Mesenteric fat pad (tissue), 1 donor: ENCODE measurements at regions not wholly inside any gene's neighbourhood (a gene's known extent, or its start where the extent isn't known, plus 50 kb on each side); places are given as distances from the start of the nearest gene placed in this dataset.
"Not testable (repeated sequence)": the region's sequence is repeated elsewhere in the genome, so short reads cannot be mapped to it uniquely, and the experiment has no call there.

Experiments used
- DNase-seq: peaks from one replicate; pipeline ENCODE4 v3.0.0-alpha.2; 2020; ENCODE audit warnings: low spot score
- donor health status: DM: yes; HTN: yes; CAD: no.

DNA sequence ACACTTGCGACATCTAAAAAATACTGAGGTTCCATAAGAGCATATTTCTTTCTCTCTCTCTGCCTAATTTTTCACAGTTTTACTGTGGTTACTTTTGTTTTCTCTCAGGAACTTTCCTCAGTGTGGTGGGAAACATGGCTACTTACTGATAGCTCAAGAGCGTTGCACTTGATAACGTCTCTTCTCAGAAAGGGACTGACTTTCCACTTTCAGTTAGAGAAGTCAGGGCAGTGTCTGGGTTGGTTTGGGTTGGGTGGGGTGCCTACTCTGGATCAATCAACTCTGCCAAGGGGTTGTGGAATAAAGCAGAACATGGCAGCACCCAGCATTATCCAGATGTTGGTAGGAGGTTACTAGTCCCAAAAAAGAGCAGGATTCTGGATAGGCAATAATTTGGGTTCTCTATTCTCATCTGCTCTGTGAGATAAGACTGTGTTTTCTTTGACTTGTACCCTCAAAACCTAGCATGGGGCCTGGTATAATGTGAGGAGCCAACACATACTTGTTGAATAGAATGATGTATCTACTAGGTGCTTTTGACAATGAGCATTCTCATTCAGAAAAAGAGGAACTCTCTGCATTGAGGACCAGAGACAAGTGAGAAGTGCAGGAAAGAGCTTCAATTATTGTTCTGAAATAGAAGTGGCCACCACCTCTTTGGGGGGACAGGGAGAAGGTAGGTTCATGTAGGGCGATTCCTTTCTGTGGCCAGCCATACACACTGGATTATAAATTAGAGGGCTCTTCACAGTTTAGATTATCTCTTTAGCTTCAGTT lies 315.7 kb downstream of the REEP3 start:
- no peak for DNase-seq

DNA sequence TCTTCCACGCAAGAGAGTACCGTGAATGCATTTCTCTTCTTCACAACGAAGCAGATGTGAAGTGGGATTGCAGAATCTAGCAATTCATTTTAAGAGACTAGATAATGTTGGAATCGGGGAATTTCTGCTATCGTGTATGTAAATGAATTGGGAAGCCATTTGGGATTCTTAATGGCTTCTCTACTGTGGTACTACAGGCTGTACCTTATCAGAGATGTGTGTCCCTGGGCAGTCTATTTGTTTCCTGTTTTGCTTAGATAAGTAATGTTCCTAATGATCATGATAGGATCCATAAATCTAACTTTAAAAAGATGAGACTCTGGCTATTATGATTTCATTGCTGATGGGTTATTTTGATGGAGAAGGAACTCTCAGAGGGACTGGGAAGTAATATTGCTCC lies 320.6 kb downstream of the REEP3 start:
- DNase-seq = no peak

DNA sequence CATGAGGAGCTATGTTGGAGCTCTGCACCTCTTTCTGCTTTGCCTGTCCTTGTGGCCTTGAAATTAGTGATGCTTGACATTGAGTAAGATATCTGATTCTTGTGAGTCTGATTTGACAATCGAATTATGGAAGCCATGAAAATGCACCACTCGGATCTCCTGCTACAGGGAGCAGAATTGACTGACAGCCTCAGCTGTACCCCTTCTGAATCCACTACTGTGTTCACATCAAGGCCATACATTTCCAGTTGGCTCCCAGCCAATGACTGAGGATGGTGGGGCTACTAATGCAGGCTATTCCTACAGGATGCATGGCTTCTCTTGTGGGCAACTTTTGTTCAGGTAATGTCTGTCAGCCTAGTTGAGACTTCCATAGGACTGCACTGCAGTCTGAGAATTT lies 321.9 kb downstream of the REEP3 start:
- no peak for DNase-seq

DNA sequence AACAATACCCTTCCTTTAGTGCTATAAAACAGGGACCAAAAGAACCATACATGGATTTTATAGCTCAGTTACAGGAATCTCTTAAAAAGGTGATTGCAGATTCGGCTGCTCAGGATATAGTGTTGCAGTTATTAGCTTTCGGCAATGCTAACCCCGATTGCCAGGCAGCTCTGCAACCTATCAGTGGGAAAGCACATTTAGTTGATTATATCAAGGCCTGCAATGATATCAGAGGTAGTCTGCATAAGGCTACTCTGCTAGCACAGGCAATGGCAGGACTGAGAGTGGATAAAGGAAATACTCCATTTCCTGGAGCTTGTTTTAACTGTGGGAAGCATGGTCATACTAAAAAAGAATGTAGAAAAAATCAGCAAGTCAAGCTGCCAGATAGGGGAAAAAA lies 327.7 kb downstream of the REEP3 start:
- DNase-seq = not testable (repeated sequence)

DNA sequence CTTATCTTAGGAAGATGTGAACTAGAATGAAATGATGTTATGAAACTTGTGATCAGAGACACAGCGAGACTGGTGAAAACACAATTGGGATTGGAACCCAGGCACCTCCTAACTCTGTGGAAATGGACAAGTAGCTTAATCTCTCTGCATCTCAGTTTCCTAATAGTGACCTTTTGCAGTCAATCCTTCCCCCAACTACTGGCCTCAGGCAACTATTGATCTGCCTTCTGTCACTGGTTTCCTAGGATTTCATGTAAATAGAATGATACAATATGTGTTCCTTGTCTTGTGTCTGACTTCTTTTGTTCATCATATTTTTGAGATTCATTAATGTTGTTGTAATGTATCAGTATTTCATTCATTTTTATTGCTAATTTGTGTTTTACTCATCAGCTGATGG lies 341.7 kb downstream of the REEP3 start:
- DNase-seq = no peak

DNA sequence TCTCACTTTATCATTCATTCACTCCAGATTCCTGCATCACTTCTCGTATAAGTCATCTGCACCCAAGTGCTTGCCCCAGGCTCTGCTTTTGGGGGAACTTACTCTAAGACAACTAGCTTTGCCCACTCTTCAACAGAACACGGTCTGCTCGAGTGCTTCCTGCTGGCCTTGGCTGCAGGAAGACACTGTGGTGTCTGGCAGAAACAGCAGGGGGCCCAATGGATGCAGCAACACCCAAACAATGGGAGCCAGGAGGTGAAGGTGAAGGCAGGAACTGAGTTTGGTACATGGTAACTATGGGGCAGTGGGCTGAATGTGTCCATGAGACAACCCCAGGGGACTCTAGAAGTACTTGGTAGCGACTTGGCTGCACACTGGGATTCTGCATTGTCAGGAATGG lies 344.0 kb downstream of the REEP3 start:
- no peak for DNase-seq

DNA sequence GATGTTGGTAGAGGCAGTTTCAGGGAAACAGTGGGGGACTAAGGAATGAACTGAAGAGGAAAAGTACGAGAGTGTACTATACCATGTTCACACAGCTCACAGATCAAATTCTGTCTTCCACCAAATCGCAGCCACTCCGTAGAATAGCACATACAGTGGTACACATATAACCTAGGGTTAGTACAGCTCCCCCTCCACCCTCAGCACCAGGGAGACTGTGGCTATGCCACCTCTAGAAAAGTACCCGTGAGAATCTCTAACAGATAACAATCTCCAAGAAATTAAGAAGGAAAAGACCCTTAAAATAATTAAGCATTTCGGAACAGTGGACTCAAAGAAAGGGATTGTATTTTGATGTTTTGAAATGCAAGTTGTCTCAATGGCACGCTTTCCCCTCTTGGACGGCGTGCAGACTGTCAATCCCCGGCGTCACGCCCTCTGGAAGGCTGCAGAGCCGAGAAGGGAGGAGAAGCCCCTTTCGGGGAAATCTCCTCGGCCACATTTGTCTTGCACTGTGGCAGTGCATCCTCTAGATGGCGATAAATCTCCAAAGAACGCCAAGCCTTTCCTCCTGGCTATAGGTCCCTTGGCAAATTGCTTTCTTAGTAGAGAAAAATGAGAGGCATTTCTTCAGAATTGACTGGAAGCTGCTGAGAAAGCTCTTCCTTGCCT lies 345.0 kb downstream of the REEP3 start:
- DNase-seq = no peak

DNA sequence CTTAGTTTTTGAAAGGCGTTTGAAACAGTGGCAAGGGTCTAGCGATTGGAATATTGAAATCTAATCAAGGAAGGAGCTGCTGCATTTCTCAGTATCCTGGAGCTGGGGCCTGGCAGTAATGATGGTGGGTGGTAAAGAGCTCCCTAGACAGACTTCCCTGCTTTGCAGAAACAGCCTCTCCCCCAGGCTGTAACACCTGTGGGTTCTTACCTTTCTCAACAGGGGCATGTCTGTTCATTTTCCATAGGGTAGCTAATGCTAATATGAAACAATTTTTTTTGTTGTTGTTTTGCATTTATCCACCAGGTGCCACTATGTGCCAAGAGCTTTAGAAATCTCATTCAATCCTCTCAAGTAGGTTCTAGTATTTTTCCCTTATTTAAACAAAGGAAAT lies 345.5 kb downstream of the REEP3 start:
- no peak for DNase-seq

DNA sequence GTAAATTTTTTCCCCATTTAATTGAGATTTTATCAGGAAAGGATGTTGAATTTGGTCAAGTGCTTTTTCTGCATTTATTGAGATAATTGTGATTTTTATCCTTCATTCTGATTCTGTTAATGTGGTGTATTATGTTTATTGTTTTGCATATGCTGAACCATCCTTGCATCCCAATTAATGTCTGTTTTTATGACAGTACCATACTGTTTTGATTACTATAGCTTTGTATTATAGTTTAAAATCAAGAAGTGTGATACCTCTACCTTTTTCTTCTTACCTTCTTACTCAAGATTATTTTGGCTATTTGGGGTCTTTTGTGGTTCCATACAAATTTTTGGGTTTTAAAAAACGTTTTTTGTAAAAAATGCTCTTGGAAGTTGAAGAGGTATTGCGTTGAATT lies 357.2 kb downstream of the REEP3 start:
- DNase-seq = no peak

DNA sequence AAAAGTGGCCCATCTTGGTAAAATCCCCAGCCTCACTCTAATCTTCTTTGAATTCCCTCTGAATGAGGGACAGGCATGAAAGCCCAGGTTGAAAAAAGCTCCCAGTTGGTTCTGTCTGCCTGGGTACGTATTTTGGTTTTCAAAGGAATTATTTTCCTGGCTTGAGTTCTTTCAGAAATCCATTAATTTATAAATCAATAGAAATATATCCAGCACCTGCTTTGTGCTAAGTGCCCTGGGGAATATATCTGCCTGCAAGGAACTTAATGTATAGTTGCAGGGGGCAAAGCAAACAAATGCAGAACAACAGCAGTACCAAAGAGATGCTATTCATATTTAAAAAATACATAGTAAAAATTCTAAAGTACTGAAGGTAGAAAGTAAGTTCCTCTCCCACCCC lies 362.7 kb downstream of the REEP3 start:
- no peak for DNase-seq

DNA sequence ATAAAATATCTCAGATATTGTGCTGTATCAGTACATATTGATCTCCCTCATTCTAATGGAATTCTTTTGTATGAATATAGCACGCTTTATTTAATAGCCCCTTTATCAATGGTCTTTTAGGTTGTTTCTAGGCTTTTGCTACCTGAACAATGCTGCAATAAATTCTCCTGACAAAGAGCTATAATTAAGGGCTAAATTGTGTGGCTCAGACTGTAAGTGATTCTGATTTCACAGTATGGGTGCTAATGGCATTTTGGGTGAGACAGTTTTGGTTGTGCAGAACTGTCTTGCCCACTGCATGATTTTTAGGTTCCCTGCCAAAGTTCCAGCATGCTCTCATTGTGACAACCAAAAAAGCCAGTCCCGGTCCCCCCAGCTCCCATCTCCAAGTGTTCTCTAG lies 363.2 kb downstream of the REEP3 start:
- DNase-seq = no peak

DNA sequence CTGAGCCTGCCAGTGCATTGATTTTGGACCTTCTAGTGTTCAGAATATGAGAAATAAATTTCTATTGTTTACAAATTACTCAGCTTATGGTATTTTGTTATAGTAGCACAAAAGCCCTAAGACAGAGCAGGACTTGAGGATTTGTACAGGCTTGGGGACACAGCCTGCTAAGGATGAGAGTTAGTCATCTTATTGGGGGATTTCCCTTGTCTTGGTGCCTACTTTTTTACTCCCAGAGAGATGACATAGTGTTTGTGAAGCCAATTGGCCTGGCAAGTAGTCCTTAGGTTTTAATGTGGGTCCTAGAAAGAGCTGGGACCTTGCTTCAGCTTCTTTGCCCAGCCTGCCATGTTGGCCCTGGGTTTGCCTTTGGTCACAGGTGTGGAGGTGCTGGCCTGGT lies 364.0 kb downstream of the REEP3 start:
- DNase-seq = no peak

DNA sequence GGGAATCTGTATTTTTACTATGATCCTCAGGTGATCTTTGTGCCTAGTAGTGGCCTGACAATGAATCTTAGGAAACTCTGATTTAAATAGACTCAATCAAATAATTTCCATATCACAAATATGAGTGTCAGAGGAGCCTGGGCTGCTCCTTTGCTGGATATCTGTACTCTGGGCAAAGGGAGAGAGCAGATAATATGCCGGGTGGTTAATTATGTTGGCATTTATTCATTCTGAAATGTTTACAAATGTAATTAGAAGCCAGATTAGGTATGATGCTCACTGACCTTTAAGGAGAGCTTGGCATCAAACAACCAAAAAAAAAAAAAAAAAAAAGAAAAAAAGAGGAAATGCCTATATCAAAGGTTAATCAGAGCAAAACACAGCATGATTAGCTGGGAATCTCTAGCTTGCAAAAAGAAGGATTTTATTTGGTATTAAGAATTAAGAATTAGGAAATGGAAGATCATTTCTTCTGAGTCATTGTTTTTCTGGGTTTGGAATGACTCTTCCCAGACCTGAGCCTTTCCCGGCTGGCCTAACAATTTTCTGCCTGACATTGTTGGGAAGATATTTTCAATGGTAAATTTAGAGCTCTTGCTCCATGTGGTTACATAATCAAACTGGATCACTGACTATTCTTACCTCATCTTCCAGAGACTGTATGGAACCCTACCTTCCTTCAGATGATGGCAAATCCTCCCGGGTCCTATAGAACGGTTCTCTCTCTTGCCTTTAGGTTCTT lies 365.3 kb downstream of the REEP3 start:
- DNase-seq = no peak

DNA sequence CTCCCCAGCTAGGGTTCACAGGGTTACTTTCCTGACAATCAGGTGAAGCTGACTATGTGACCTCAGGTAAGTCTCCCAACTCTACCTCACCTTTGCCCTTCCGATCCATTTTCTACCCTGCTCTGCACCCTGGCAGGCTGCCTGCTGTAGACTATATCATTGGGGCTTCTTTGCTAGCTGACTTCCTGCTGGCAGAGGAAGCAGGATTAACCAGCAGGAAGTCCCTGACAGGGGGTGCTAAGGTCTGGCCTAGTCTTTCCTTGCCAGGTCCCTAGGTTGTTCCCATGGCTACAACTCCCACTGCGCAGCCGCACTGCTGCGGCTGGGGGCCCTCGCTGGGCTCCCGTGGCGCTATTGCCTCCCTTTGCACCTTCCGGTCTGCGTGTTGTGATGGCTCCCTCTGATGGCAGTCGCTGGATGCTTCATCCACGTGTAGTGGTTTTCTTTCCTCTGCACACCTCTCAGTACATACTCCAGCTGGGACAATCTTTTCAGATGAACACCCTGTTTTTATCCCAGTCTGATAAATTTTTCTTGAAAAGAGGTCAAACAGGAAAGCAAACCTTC lies 365.9 kb downstream of the REEP3 start:
- no peak for DNase-seq

DNA sequence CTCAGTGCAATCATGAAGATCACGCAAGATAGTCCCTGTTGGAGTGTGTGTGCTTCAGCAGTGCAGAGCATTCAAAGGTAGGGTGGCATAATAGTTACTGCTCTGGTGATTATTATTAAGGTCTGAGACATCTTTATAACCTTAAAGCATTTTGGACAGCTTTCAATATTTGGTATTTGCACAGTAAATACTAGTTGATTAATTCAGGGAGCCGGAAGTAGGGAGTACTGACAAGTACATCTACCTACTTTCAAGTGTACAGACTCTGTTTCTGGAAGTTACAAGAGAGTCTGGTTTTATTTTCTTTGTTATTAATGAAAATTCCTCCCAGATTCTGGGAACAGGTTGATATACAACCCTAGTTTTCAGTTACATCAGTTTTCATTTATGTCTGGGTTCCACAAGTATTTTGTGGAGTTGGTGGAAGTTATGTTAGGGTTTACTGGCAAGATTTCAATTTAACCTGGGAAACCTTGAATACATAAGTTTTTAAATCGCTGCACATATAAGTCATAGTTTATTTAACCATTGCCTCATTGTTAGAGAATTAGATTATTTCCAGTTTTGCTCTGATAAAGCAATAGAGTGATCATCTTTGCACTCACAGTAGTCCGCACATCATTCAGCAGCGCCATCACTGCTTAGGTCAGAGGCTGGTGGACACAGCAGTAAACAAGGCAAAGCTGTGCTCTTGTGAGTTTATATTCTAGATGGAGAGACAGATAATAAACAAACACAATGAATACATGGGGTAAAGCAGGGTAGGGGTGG lies 366.6 kb downstream of the REEP3 start:
- DNase-seq = no peak

DNA sequence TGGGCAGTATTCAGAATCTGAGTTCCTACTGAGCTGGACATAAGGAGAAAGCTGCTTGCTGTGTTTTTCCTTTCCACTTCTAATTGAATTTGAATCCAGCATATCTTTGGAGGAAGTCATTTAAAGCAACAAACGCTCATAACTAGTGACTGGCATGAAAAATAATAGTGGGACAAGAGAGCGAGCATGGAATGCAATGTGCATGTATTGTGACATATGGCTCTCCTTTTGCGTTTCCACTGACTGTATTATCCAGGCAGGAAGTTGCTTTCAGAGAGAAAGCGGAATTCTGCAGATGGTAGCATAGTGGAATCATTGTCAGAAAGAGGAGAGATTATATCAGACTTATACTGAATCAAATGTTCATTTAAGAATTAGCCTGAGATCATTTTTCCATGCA lies 368.6 kb downstream of the REEP3 start:
- no peak for DNase-seq

DNA sequence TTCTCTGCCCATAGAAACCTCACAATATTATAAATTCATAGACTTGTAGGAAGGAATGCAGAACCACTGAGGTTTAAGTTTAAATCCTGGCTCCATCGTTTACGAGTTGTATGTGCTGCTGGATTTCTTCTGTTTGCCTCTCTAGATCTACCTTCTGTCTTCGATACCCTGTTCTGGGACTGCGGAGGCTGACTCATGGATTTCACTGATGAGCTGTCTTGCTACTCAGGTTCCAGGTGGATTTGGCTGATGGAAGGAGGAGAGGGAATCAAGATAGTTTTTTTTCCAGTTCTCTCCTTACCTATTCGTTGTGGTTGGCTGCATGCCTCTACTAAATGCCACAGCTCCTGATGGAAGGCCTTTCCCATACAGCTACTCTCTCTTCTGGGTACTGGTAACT lies 375.8 kb downstream of the REEP3 start:
- DNase-seq = no peak

DNA sequence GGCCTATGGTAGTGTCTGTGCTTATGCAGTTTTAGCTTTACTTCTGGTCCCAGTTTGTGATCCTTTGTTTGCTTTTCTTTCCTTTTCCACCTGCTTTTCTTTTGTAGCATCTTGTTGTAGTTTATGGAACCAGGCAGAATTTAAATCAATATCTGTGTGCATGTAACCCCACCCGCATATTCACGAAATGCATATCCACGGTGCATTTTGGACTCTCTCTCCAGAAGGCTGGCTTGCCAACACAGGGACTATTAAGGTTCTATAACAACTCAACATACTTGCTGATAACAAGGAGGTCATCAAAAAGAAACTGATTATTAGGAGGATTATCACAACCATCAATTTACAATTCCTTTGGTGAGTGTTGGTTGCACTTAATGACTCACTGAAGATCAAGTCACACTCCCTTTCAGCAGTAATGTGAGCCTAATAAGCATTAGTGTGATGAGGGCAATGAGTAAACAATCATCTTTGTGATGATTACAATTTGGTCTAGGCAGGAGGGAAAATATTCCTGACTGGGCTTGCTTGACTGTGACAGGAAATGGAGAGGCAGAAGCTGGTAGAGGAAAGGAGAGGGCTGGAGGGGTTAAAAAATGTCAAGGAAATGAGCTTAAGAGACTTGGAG lies 378.6 kb downstream of the REEP3 start:
- DNase-seq = no peak

DNA sequence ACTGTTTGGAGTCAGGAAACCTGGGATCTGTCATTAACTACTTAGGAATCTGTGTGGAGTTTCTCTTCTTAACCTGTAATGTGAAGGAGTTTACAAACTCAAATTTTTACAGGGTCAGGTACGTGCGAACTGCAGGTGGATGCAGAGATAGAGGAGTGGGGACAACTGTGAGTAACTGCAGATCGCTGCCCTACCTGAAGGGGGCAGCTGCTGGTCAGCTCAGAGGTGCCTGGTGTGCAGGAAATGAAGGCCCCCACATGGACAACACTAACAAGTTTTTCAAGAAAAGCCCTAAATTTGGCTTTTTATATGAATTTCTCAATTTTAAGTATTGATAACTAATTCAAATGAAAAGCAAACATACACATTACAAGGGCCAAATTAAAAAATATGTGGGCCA lies 380.0 kb downstream of the REEP3 start:
- no peak for DNase-seq

DNA sequence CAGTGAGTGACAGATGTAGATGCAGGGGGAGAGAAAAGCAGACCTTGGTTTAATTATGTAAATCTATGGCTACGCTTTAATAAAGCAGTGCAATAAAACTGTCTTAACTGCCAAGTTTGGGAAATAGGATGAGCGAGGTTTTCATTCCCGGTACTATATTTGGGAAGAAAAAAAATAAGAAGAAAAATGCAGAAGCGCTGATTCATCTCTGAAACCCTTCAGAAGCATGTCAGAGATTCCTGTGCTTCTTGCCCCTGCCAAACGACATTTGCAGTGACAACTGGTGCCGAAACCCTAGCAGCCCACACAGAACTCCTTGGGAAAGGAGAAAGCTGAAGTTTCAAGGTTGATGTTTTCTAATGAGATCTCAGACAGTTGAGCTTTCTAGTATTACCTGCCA lies 380.7 kb downstream of the REEP3 start:
- DNase-seq = no peak

DNA sequence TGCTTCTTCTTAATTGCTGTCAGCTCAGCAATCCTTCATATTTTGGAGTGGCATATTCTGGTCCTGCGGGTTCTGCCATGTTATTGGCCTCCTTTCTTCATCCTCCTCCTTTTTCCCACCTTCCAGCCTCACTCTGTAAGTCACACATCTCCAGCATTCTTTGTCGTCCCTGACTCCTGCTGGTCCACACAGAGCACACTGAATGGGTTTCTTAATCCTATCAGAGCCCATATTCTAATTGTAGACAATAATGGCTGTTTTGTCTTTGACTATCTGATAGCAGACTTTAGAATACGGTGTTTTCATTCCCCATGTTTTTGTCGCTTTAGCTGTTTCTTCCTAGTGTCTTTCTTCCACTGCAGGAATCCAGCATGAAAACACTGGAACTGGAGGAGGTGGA lies 389.6 kb downstream of the REEP3 start:
- DNase-seq = no peak
